ENCODE measurements at regions not wholly inside any gene's neighbourhood (a gene's known extent, or its start where the extent isn't known, plus 50 kb on each side); places are given as distances from the start of the nearest gene placed in this dataset.

GRCh38 chr6:156510242-156510641 is 266.9 kb upstream of the ARID1B start:
- DNase-seq, result no peak

- DNase-seq, result no peak
These were observed 267.7 kb upstream of the ARID1B start for GRCh38 chr6:156509496-156509895.

- peak; percentile 12 for DNase-seq
These were observed 268.3 kb upstream of the ARID1B start for GRCh38 chr6:156508923-156509322.

- no peak for DNase-seq
These were observed 269.1 kb upstream of the ARID1B start for GRCh38 chr6:156508126-156508525.

- no peak for DNase-seq
These were observed 269.5 kb upstream of the ARID1B start for GRCh38 chr6:156507656-156508055.

- no peak for DNase-seq
These were observed 270.1 kb upstream of the ARID1B start for GRCh38 chr6:156507106-156507505.

GRCh38 chr6:156502969-156503504 is 274.1 kb upstream of the ARID1B start:
- DNase-seq, result no peak

- no peak for DNase-seq
These were observed 279.6 kb upstream of the ARID1B start for GRCh38 chr6:156497618-156498017.

- no peak for DNase-seq
These were observed 289.3 kb upstream of the ARID1B start for GRCh38 chr6:156487877-156488276.

- DNase-seq, result no peak
These were observed 292.0 kb upstream of the ARID1B start for GRCh38 chr6:156485150-156485549.

GRCh38 chr6:156474507-156475120 is 302.6 kb upstream of the ARID1B start:
- no peak for DNase-seq

- no peak for DNase-seq
These were observed 306.2 kb upstream of the ARID1B start for GRCh38 chr6:156471000-156471399.

- DNase-seq, result no peak
These were observed 312.9 kb upstream of the ARID1B start for GRCh38 chr6:156464100-156464878.

GRCh38 chr6:156461647-156462046 is 315.5 kb upstream of the ARID1B start:
- no peak for DNase-seq

GRCh38 chr6:156457601-156458000 is 319.6 kb upstream of the ARID1B start:
- DNase-seq, result no peak

- DNase-seq, result no peak
These were observed 321.3 kb upstream of the ARID1B start for GRCh38 chr6:156455847-156456246.

GRCh38 chr6:156454867-156455266 is 322.3 kb upstream of the ARID1B start:
- DNase-seq, result no peak

- no peak for DNase-seq
These were observed 325.5 kb upstream of the ARID1B start for GRCh38 chr6:156451726-156452125.

GRCh38 chr6:156451088-156451487 is 326.1 kb upstream of the ARID1B start:
- DNase-seq, result no peak

- no peak for DNase-seq
These were observed 326.8 kb upstream of the ARID1B start for GRCh38 chr6:156450421-156450820.

- no peak for DNase-seq
These were observed 327.6 kb upstream of the ARID1B start for GRCh38 chr6:156449569-156449968.

GRCh38 chr6:156449128-156449527 is 328.1 kb upstream of the ARID1B start:
- no peak for DNase-seq

- DNase-seq, result no peak
These were observed 328.6 kb upstream of the ARID1B start for GRCh38 chr6:156448579-156448978.

GRCh38 chr6:156440688-156441087 is 336.5 kb upstream of the ARID1B start:
- no peak for DNase-seq

All from suppressor macrophage treated with lipopolysaccharide for 4 hours (primary cell).